ENCODE measurements at regions not wholly inside any gene's neighbourhood (a gene's known extent, or its start where the extent isn't known, plus 50 kb on each side); places are given as distances from the start of the nearest gene placed in this dataset.
A peak's percentile ranks its signal among the peaks of the same experiment; 100 is the strongest.

- Histone ChIP-seq H3K4me3 (ENCODE audit: severe bottlenecking) (no peak overlapping the region), H3K36me3 (ENCODE audit: low read depth) (no peaks in the 10 kb centered on the region), H3K27ac (ENCODE audit: poor library complexity, severe bottlenecking) (no peak overlapping the region), H3K27me3 (ENCODE audit: insufficient read depth, poor library complexity, severe bottlenecking) (no peaks in the 10 kb centered on the region), H3K9me3 (ENCODE audit: severe bottlenecking) (no peaks in the 10 kb centered on the region), H3K4me1 (ENCODE audit: insufficient read depth, poor library complexity, severe bottlenecking) (no peaks in the 10 kb centered on the region)
- DNase-seq (ENCODE audit: low spot score) (no peak), ATAC-seq (ENCODE audit: low read depth) (no peak)
- TF ChIP-seq, protein P1, sequence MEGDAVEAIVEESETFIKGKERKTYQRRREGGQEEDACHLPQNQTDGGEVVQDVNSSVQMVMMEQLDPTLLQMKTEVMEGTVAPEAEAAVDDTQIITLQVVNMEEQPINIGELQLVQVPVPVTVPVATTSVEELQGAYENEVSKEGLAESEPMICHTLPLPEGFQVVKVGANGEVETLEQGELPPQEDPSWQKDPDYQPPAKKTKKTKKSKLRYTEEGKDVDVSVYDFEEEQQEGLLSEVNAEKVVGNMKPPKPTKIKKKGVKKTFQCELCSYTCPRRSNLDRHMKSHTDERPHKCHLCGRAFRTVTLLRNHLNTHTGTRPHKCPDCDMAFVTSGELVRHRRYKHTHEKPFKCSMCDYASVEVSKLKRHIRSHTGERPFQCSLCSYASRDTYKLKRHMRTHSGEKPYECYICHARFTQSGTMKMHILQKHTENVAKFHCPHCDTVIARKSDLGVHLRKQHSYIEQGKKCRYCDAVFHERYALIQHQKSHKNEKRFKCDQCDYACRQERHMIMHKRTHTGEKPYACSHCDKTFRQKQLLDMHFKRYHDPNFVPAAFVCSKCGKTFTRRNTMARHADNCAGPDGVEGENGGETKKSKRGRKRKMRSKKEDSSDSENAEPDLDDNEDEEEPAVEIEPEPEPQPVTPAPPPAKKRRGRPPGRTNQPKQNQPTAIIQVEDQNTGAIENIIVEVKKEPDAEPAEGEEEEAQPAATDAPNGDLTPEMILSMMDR (IDR thresholded peaks at IDR 0.05; ENCODE audit: poor library complexity, severe bottlenecking) = no peak
Observed at GRCh38 chr2:5060956-5061355, 631.2 kb upstream of the SOX11 start.

- no peak overlapping the region for H3K27ac ChIP-seq (ENCODE audit: poor library complexity, severe bottlenecking)
- no peaks in the 10 kb centered on the region for H3K36me3 ChIP-seq (ENCODE audit: low read depth)
- no peaks in the 10 kb centered on the region for H3K27me3 ChIP-seq (ENCODE audit: insufficient read depth, poor library complexity, severe bottlenecking)
- DNase-seq (ENCODE audit: low spot score) = no peak
- no peak for ATAC-seq (ENCODE audit: low read depth)
- TF ChIP-seq, protein P1 (IDR thresholded peaks at IDR 0.05; ENCODE audit: poor library complexity, severe bottlenecking) = no peak
- H3K4me1 ChIP-seq (ENCODE audit: insufficient read depth, poor library complexity, severe bottlenecking) = no peaks in the 10 kb centered on the region
- no peak overlapping the region for H3K4me3 ChIP-seq (ENCODE audit: severe bottlenecking)
- no peaks in the 10 kb centered on the region for H3K9me3 ChIP-seq (ENCODE audit: severe bottlenecking)
Observed at GRCh38 chr2:5064687-5065086, 627.5 kb upstream of the SOX11 start.

- TF ChIP-seq, protein P1 (IDR thresholded peaks at IDR 0.05; ENCODE audit: poor library complexity, severe bottlenecking) = no peak
- Histone ChIP-seq H3K36me3 (ENCODE audit: low read depth) (no peaks in the 10 kb centered on the region), H3K27me3 (ENCODE audit: insufficient read depth, poor library complexity, severe bottlenecking) (no peaks in the 10 kb centered on the region), H3K4me3 (ENCODE audit: severe bottlenecking) (no peak overlapping the region), H3K9me3 (ENCODE audit: severe bottlenecking) (no peaks in the 10 kb centered on the region), H3K4me1 (ENCODE audit: insufficient read depth, poor library complexity, severe bottlenecking) (no peaks in the 10 kb centered on the region), H3K27ac (ENCODE audit: poor library complexity, severe bottlenecking) (no peak overlapping the region)
- ATAC-seq (ENCODE audit: low read depth) (no peak), DNase-seq (ENCODE audit: low spot score) (no peak)
Observed at GRCh38 chr2:5067816-5068215, 624.4 kb upstream of the SOX11 start.

DNA sequence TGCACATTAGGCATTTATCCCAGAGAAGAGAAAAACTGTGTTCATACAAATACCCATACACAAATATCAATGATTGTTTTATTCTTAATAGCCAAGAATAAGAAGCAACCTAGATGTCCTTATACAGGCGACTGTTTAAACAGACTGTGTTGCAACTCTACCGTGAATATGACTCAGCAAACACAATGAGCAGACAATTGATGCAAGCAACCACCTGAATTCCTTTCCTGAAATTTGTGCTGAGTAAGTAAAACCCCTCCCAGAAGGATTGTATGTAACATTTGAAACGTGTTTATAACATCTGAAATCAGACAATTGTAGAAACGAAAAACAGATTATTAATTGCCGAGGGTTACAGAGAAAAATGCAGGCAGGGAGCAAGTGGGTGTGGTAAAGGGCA is 621.9 kb upstream of the SOX11 start:
- Histone ChIP-seq H3K27ac (ENCODE audit: poor library complexity, severe bottlenecking) (no peak overlapping the region), H3K4me1 (ENCODE audit: insufficient read depth, poor library complexity, severe bottlenecking) (no peaks in the 10 kb centered on the region), H3K36me3 (ENCODE audit: low read depth) (no peaks in the 10 kb centered on the region), H3K27me3 (ENCODE audit: insufficient read depth, poor library complexity, severe bottlenecking) (no peaks in the 10 kb centered on the region), H3K9me3 (ENCODE audit: severe bottlenecking) (no peaks in the 10 kb centered on the region), H3K4me3 (ENCODE audit: severe bottlenecking) (no peak overlapping the region)
- DNase-seq (ENCODE audit: low spot score) (no peak), ATAC-seq (ENCODE audit: low read depth) (peak; percentile 84)
- TF ChIP-seq, protein P1 (IDR thresholded peaks at IDR 0.05; ENCODE audit: poor library complexity, severe bottlenecking) = no peak

- ATAC-seq (ENCODE audit: low read depth) (no peak), DNase-seq (ENCODE audit: low spot score) (no peak)
- H3K27ac ChIP-seq (ENCODE audit: poor library complexity, severe bottlenecking) = no peak overlapping the region
- H3K9me3 ChIP-seq (ENCODE audit: severe bottlenecking) = no peaks in the 10 kb centered on the region
- H3K4me1 ChIP-seq (ENCODE audit: insufficient read depth, poor library complexity, severe bottlenecking) = peaks cover 4% of the 10 kb centered on the region
- H3K4me3 ChIP-seq (ENCODE audit: severe bottlenecking) = no peak overlapping the region
- TF ChIP-seq, protein P1 (IDR thresholded peaks at IDR 0.05; ENCODE audit: poor library complexity, severe bottlenecking) = no peak
- no peaks in the 10 kb centered on the region for H3K27me3 ChIP-seq (ENCODE audit: insufficient read depth, poor library complexity, severe bottlenecking)
- H3K36me3 ChIP-seq (ENCODE audit: low read depth) = no peaks in the 10 kb centered on the region
Observed at GRCh38 chr2:5074733-5075132, 617.5 kb upstream of the SOX11 start.
